Kidney epithelial cell (primary cell): ENCODE measurements at regions not wholly inside any gene's neighbourhood (a gene's known extent, or its start where the extent isn't known, plus 50 kb on each side); places are given as distances from the start of the nearest gene placed in this dataset.

Source experiments
- DNase-seq: peaks from one replicate; pipeline ENCODE4 v3.0.0-alpha.2; 2010; ENCODE audit warnings: low read depth
- H3K27me3 ChIP-seq: 2 replicates; pipeline ENCODE4 v1.6.0; 2011; ENCODE audit warnings: low read length; ENCODE audit not compliant: control insufficient read depth, insufficient read depth
- H3K36me3 ChIP-seq: 2 replicates; pipeline ENCODE4 v1.5.1; 2011; ENCODE audit warnings: low read length; ENCODE audit not compliant: control insufficient read depth, insufficient read depth
- H3K4me3 ChIP-seq: 2 replicates; pipeline ENCODE4 v1.5.1; 2011; ENCODE audit warnings: low read depth, mild to moderate bottlenecking, control low read depth, low read length
- CTCF ChIP-seq: IDR thresholded peaks from 2 replicates; pipeline ENCODE4 v1.5.1; 2011; ENCODE audit warnings: mild to moderate bottlenecking, moderate library complexity, low read length, control low read depth, inconsistent platforms; ENCODE audit not compliant: insufficient read depth, poor library complexity, severe bottlenecking

GRCh38 chr5:152337484-152337883 lies 67.6 kb downstream of the NMUR2 start:
- TF ChIP-seq CTCF: no peak
- H3K27me3 ChIP-seq: no peaks in the 10 kb centered on the region
- no peak for DNase-seq
- H3K36me3 ChIP-seq: no peaks in the 10 kb centered on the region
- no peak overlapping the region for H3K4me3 ChIP-seq

- no peaks in the 10 kb centered on the region for H3K36me3 ChIP-seq
- H3K4me3 ChIP-seq: no peak overlapping the region
- no peak for DNase-seq
- no peaks in the 10 kb centered on the region for H3K27me3 ChIP-seq
- no peak for TF ChIP-seq CTCF
Measured at GRCh38 chr5:152335461-152335860, 69.6 kb downstream of the NMUR2 start.

GRCh38 chr5:152332716-152333460 lies 72.2 kb downstream of the NMUR2 start:
- no peaks in the 10 kb centered on the region for H3K27me3 ChIP-seq
- no peak for DNase-seq
- H3K4me3 ChIP-seq: no peak overlapping the region
- H3K36me3 ChIP-seq: no peaks in the 10 kb centered on the region
- no peak for TF ChIP-seq CTCF

- Histone ChIP-seq H3K27me3 (no peaks in the 10 kb centered on the region), H3K4me3 (no peak overlapping the region), H3K36me3 (no peaks in the 10 kb centered on the region)
- no peak for TF ChIP-seq CTCF
- DNase-seq: no peak
Measured at GRCh38 chr5:152331718-152332117, 73.4 kb downstream of the NMUR2 start.

GRCh38 chr5:152331006-152331405 lies 74.1 kb downstream of the NMUR2 start:
- Histone ChIP-seq H3K27me3 (no peaks in the 10 kb centered on the region), H3K36me3 (no peaks in the 10 kb centered on the region), H3K4me3 (no peak overlapping the region)
- DNase-seq: no peak
- no peak for TF ChIP-seq CTCF

- no peaks in the 10 kb centered on the region for H3K27me3 ChIP-seq
- no peak overlapping the region for H3K4me3 ChIP-seq
Measured at GRCh38 chr5:152329761-152330283, 75.3 kb downstream of the NMUR2 start.

More at GRCh38 chr5:152329761-152330283, 75.3 kb downstream of the NMUR2 start:
- TF ChIP-seq CTCF: no peak
- no peak for DNase-seq
- H3K36me3 ChIP-seq: no peaks in the 10 kb centered on the region
